GM18858 (cell line): ENCODE measurements at regions not wholly inside any gene's neighbourhood (a gene's known extent, or its start where the extent isn't known, plus 50 kb on each side); places are given as distances from the start of the nearest gene placed in this dataset.

Experiments
- ATAC-seq: cut with Tn5 transposase; IDR thresholded peaks from one replicate; pipeline ENCODE4 v1.9.1; 2021; ENCODE audit not compliant: unreplicated experiment

GRCh38 chr10:57884965-57885617 lies 382.6 kb downstream of the IPMK start:
- ATAC-seq, result no peak

GRCh38 chr10:57884407-57884806 lies 383.3 kb downstream of the IPMK start:
- no peak for ATAC-seq

GRCh38 chr10:57880446-57881227 lies 387.1 kb downstream of the IPMK start:
- ATAC-seq, result no peak

- ATAC-seq, result no peak
Measured at GRCh38 chr10:57874810-57875209, 392.9 kb downstream of the IPMK start.

GRCh38 chr10:57867241-57867640 lies 400.5 kb downstream of the IPMK start:
- ATAC-seq, result no peak

GRCh38 chr10:57864765-57865680 lies 402.7 kb downstream of the IPMK start:
- ATAC-seq, result no peak

- ATAC-seq, result no peak
Measured at GRCh38 chr10:57849691-57850357, 417.9 kb downstream of the IPMK start.

- no peak for ATAC-seq
Measured at GRCh38 chr10:57846307-57847065, 421.2 kb downstream of the IPMK start.

- ATAC-seq, result no peak
Measured at GRCh38 chr10:57844387-57844998, 423.2 kb downstream of the IPMK start.

- ATAC-seq, result no peak
Measured at GRCh38 chr10:57830877-57831560, 436.7 kb downstream of the IPMK start.

GRCh38 chr10:57825015-57825414 lies 442.7 kb downstream of the IPMK start:
- no peak for ATAC-seq

GRCh38 chr10:57823398-57823797 lies 444.3 kb downstream of the IPMK start:
- no peak for ATAC-seq

GRCh38 chr10:57822965-57823364 lies 444.7 kb downstream of the IPMK start:
- no peak for ATAC-seq

GRCh38 chr10:57818522-57818921 lies 449.2 kb downstream of the IPMK start:
- no peak for ATAC-seq

- no peak for ATAC-seq
Measured at GRCh38 chr10:57817741-57818140, 450.0 kb downstream of the IPMK start.

- ATAC-seq, result no peak
Measured at GRCh38 chr10:57815949-57816348, 451.7 kb downstream of the IPMK start.

- ATAC-seq, result no peak
Measured at GRCh38 chr10:57809961-57810360, 457.7 kb downstream of the IPMK start.

- ATAC-seq, result no peak
Measured at GRCh38 chr10:57807906-57808305, 459.8 kb downstream of the IPMK start.

- ATAC-seq, result no peak
Measured at GRCh38 chr10:57806675-57807074, 461.0 kb downstream of the IPMK start.
